ENCODE measurements at regions not wholly inside any gene's neighbourhood (a gene's known extent, or its start where the extent isn't known, plus 50 kb on each side); places are given as distances from the start of the nearest gene placed in this dataset.
"Not testable (repeated sequence)": the region's sequence is repeated elsewhere in the genome, so short reads cannot be mapped to it uniquely, and the experiment has no call there.

DNA sequence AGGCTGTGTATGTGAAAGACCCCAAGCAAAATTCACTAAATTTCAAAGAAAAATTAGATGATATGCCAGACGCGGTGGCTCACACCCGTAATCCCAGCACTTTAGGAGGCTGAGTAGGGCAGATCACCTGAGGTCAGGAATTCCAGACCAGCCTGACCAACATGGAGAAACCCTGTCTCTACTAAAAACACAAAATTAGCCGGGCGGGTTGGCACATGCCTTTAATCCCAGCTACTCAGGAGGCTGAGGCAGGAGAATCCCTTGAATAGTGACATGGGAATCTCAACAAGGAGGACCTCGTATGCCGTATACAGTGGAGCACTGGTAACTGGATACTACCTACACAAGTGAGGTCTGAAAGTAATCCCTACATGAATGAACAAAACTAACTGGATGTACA is 92.7 kb upstream of the JARID2 start:
- DNase-seq (ENCODE audit: low read depth in 1 of 2, low spot score in 1 of 2): no peak
- H3K27ac ChIP-seq (replicated peaks): no peak overlapping the region
- TF ChIP-seq GABPA (IDR thresholded peaks at IDR 0.05; ENCODE audit: low read depth): no peak
- H3K27me3 ChIP-seq (ENCODE audit: insufficient read depth, poor library complexity, severe bottlenecking): no peaks in the 10 kb centered on the region
- H3K4me3 ChIP-seq (replicated peaks; ENCODE audit: insufficient read depth, low read length): no peak overlapping the region

DNA sequence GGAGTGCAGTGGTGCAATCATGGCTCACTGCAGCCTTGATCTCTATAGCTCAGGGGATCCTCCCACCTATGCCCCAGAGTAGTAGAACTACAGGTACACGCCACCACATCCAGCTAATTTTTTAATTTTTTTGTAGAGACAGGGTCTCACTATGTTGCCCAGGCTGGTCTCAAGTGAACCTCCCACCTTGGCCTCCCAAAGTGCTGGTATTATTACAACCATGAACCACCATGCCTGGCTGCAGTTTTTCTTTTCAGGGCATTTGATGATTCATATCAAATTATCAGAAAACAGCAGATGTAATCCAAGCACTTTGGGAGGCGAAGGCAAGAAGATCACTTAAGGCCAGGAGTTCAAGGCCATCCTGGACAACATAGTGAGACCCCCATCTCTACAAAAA is 88.4 kb upstream of the JARID2 start:
- Histone ChIP-seq H3K27me3 (ENCODE audit: insufficient read depth, poor library complexity, severe bottlenecking) (no peaks in the 10 kb centered on the region), H3K27ac (replicated peaks) (no peak overlapping the region), H3K4me3 (replicated peaks; ENCODE audit: insufficient read depth, low read length) (no peak overlapping the region)
- DNase-seq (ENCODE audit: low read depth in 1 of 2, low spot score in 1 of 2): no peak
- no peak for TF ChIP-seq SPI1 (IDR thresholded peaks at IDR 0.05; ENCODE audit: borderline replicate concordance, low read depth)

DNA sequence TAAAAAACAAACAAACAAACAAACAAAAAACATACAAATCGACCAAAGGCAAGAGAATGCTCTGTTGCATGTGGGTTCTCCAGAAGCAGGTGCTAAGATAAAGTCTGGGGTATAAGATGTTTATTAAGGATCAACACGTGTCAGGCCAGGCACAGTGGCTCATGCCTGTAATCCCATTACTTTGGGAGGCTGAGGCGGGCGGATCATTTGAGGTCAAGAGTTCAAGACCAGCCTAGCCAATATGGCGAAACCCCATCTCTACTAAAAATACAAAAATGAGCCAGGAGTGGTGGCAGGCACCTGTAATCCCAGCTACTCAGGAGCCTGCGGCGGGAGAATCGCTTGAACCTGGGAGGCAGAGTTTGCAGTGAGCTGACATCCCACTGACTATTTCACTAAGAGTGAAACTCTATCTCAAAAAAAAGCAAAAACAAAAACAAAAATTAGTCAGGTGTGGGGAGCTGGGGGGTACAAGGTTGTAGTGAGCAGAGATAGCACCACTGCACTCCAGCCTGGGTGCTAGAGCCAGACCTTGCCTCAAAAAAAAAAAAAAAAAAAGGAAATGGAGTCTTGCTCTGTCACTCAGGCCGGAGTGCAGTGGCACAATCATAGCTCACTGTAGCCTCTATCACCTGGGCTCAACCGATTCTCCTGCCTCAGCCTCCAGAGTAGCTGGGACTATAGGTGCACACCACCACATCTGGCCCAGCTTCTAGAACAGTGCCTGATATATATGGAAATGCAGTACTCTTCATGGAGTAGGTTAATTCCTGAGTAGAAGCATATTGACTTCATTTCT is 86.8 kb upstream of the JARID2 start:
- no peak for TF ChIP-seq SPI1 (IDR thresholded peaks at IDR 0.05; ENCODE audit: borderline replicate concordance, low read depth)
- no peak for TF ChIP-seq GABPA (IDR thresholded peaks at IDR 0.05; ENCODE audit: low read depth)
- TF ChIP-seq, protein P1, sequence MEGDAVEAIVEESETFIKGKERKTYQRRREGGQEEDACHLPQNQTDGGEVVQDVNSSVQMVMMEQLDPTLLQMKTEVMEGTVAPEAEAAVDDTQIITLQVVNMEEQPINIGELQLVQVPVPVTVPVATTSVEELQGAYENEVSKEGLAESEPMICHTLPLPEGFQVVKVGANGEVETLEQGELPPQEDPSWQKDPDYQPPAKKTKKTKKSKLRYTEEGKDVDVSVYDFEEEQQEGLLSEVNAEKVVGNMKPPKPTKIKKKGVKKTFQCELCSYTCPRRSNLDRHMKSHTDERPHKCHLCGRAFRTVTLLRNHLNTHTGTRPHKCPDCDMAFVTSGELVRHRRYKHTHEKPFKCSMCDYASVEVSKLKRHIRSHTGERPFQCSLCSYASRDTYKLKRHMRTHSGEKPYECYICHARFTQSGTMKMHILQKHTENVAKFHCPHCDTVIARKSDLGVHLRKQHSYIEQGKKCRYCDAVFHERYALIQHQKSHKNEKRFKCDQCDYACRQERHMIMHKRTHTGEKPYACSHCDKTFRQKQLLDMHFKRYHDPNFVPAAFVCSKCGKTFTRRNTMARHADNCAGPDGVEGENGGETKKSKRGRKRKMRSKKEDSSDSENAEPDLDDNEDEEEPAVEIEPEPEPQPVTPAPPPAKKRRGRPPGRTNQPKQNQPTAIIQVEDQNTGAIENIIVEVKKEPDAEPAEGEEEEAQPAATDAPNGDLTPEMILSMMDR (IDR thresholded peaks at IDR 0.05; ENCODE audit: insufficient read depth, low read length): no peak
- TF ChIP-seq, protein P2, sequence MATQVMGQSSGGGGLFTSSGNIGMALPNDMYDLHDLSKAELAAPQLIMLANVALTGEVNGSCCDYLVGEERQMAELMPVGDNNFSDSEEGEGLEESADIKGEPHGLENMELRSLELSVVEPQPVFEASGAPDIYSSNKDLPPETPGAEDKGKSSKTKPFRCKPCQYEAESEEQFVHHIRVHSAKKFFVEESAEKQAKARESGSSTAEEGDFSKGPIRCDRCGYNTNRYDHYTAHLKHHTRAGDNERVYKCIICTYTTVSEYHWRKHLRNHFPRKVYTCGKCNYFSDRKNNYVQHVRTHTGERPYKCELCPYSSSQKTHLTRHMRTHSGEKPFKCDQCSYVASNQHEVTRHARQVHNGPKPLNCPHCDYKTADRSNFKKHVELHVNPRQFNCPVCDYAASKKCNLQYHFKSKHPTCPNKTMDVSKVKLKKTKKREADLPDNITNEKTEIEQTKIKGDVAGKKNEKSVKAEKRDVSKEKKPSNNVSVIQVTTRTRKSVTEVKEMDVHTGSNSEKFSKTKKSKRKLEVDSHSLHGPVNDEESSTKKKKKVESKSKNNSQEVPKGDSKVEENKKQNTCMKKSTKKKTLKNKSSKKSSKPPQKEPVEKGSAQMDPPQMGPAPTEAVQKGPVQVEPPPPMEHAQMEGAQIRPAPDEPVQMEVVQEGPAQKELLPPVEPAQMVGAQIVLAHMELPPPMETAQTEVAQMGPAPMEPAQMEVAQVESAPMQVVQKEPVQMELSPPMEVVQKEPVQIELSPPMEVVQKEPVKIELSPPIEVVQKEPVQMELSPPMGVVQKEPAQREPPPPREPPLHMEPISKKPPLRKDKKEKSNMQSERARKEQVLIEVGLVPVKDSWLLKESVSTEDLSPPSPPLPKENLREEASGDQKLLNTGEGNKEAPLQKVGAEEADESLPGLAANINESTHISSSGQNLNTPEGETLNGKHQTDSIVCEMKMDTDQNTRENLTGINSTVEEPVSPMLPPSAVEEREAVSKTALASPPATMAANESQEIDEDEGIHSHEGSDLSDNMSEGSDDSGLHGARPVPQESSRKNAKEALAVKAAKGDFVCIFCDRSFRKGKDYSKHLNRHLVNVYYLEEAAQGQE (IDR thresholded peaks at IDR 0.05; ENCODE audit: insufficient replicate concordance, low read depth): no peak
- no peak for TF ChIP-seq POLR2AphosphoS5 (IDR thresholded peaks at IDR 0.05; ENCODE audit: low read depth)
- H3K4me3 ChIP-seq (replicated peaks; ENCODE audit: insufficient read depth, low read length): no peak overlapping the region
- H3K27me3 ChIP-seq (ENCODE audit: insufficient read depth, poor library complexity, severe bottlenecking): no peaks in the 10 kb centered on the region

DNA sequence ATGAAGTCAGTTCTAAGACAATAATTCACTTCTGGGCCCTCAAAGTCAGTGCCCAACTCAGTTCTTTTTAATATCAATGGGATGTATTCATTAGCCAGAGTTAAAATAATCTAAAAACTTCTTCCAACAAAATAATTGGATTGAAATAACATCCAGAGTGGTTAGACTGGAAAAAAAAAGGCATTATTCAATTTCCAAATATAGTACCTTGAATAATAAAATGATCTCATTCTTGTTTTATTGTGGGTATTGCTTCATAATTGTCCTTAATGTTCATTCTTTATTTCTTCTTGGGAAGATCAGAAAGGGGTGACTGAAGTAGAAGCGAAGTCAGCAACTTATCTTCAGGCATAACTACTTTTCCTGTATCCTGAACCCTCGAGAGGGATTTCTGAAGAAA is 85.1 kb upstream of the JARID2 start:
- Histone ChIP-seq H3K4me3 (replicated peaks; ENCODE audit: insufficient read depth, low read length) (no peak overlapping the region), H3K27ac (replicated peaks) (no peak overlapping the region), H3K27me3 (ENCODE audit: insufficient read depth, poor library complexity, severe bottlenecking) (no peaks in the 10 kb centered on the region)
- TF ChIP-seq GABPA (IDR thresholded peaks at IDR 0.05; ENCODE audit: low read depth): no peak
- TF ChIP-seq, protein P1 (IDR thresholded peaks at IDR 0.05; ENCODE audit: insufficient read depth, low read length): no peak
- no peak for TF ChIP-seq SPI1 (IDR thresholded peaks at IDR 0.05; ENCODE audit: borderline replicate concordance, low read depth)
- TF ChIP-seq POLR2AphosphoS5 (IDR thresholded peaks at IDR 0.05; ENCODE audit: low read depth): no peak
- TF ChIP-seq, protein P2 (IDR thresholded peaks at IDR 0.05; ENCODE audit: insufficient replicate concordance, low read depth): no peak
- no peak for DNase-seq (ENCODE audit: low read depth in 1 of 2, low spot score in 1 of 2)

More for the DNA sequence above, 86.8 kb upstream of the JARID2 start:
- no peak overlapping the region for H3K27ac ChIP-seq (replicated peaks)
- DNase-seq (ENCODE audit: low read depth in 1 of 2, low spot score in 1 of 2): no peak

DNA sequence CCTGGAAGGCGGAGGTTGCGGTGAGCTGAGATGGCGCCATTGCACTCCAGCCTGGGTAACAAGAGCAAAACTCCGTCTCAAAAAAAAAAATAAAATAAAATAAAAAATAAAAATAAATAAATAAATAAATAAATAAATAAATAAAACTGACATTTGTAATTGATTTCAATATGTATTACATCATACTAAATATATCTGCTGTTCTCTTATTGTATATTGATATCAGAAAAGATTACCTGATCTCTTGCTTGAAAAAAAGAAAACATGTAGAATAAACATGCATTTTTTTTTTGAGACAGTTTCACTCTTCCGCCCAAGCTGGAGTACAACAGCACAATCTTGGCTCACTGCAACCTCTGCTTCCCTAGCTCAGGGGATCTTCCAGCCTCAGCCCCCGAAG is 81.0 kb upstream of the JARID2 start:
- H3K27me3 ChIP-seq (ENCODE audit: insufficient read depth, poor library complexity, severe bottlenecking); DNase-seq (ENCODE audit: low read depth in 1 of 2, low spot score in 1 of 2); H3K4me3 ChIP-seq (replicated peaks; ENCODE audit: insufficient read depth, low read length); H3K27ac ChIP-seq (replicated peaks): not testable (repeated sequence)

Data from HL-60 (cell line).